OCI-LY1 (cell line): ENCODE measurements at regions not wholly inside any gene's neighbourhood (a gene's known extent, or its start where the extent isn't known, plus 50 kb on each side); places are given as distances from the start of the nearest gene placed in this dataset.

Experiments
- H2AFZ ChIP-seq: fragments of 200-600 bp; sonication (generic), shearing (Covaris generic); 2 replicates; pipeline ENCODE4 v1.6.0; 2014; ENCODE audit warnings: antibody characterized with exemption, mild to moderate bottlenecking, low read length
- H3F3A ChIP-seq: fragments of 200-600 bp; sonication (generic), shearing (Covaris generic); 2 replicates; pipeline ENCODE4 v1.6.0; 2014; ENCODE audit warnings: mild to moderate bottlenecking, antibody characterized with exemption, low read length, moderate library complexity; ENCODE audit not compliant: insufficient read depth
- H3K27ac ChIP-seq: fragments of 200-600 bp; sonication (generic); 2 replicates; pipeline ENCODE4 v1.5.1; 2014; ENCODE audit warnings: low read length, mixed run types, mild to moderate bottlenecking, low read depth; ENCODE audit not compliant: poor library complexity, severe bottlenecking
- H3K27me3 ChIP-seq: fragments of 200-600 bp; sonication (generic); 2 replicates; pipeline ENCODE4 v1.6.0; 2014; ENCODE audit warnings: antibody characterized with exemption, mild to moderate bottlenecking, low read length, moderate library complexity; ENCODE audit not compliant: insufficient read depth
- H3K36me3 ChIP-seq: fragments of 200-600 bp; sonication (generic); 2 replicates; pipeline ENCODE4 v1.6.1; 2014; ENCODE audit warnings: mild to moderate bottlenecking, antibody characterized with exemption, low read length, moderate library complexity, mixed read lengths; ENCODE audit not compliant: insufficient read depth
- H3K4me1 ChIP-seq: fragments of 200-600 bp; sonication (generic); 2 replicates; pipeline ENCODE4 v1.5.1; 2014; ENCODE audit warnings: mild to moderate bottlenecking, low read length, moderate library complexity; ENCODE audit not compliant: insufficient read depth, severe bottlenecking
- H3K4me2 ChIP-seq: fragments of 200-600 bp; sonication (generic), shearing (Covaris generic); 2 replicates; pipeline ENCODE4 v1.6.1; 2014; ENCODE audit warnings: low read length
- H3K4me3 ChIP-seq: fragments of 200-600 bp; sonication (generic); 2 replicates; pipeline ENCODE4 v1.5.1; 2014; ENCODE audit warnings: low read length, low read depth, mild to moderate bottlenecking, mixed read lengths; ENCODE audit not compliant: poor library complexity, severe bottlenecking
- H3K79me2 ChIP-seq: fragments of 200-600 bp; shearing (Covaris generic); 2 replicates; pipeline ENCODE4 v1.6.1; 2016; ENCODE audit warnings: mixed run types, low read length, mixed read lengths; ENCODE audit not compliant: insufficient read depth
- H3K9ac ChIP-seq: fragments of 200-600 bp; sonication (generic), shearing (Covaris generic); 2 replicates; pipeline ENCODE4 v1.6.1; 2014; ENCODE audit warnings: mild to moderate bottlenecking, low read length, mixed read lengths
- H3K9me2 ChIP-seq: fragments of 200-600 bp; sonication (generic), shearing (Covaris generic); 2 replicates; pipeline ENCODE4 v1.6.1; 2014; ENCODE audit warnings: low read depth, mild to moderate bottlenecking, low read length, mixed read lengths
- H3K9me3 ChIP-seq: fragments of 200-600 bp; shearing (Covaris generic); 2 replicates; pipeline ENCODE4 v1.6.1; 2014; ENCODE audit warnings: low read length, mixed read lengths
- H4K20me1 ChIP-seq: fragments of 200-600 bp; sonication (generic), shearing (Covaris generic); 2 replicates; pipeline ENCODE4 v1.6.0; 2016; ENCODE audit warnings: mild to moderate bottlenecking, low read length; ENCODE audit not compliant: insufficient read depth
- EZH2 ChIP-seq: fragments of 200-600 bp; sonication (generic), shearing (Covaris generic); IDR thresholded peaks from 2 replicates; pipeline ENCODE4 v1.8.0; 2017; ENCODE audit warnings: borderline replicate concordance, mixed run types, mild to moderate bottlenecking, antibody characterized with exemption, low read length, moderate library complexity, mixed read lengths
- TF ChIP-seq, protein P1 (sequence below): fragments of 200-600 bp; sonication (generic), shearing (Covaris generic); IDR thresholded peaks from 2 replicates; pipeline ENCODE4 v1.5.1; 2017; ENCODE audit warnings: mild to moderate bottlenecking, antibody characterized with exemption, low read length, moderate library complexity, mixed read lengths

GRCh38 chr4:112882286-112882685 lies 167.2 kb upstream of the ANK2 start:
- no peaks in the 10 kb centered on the region for H3K36me3 ChIP-seq
- no peaks in the 10 kb centered on the region for H3K4me1 ChIP-seq
- TF ChIP-seq EZH2, result no peak
- TF ChIP-seq, protein P1, sequence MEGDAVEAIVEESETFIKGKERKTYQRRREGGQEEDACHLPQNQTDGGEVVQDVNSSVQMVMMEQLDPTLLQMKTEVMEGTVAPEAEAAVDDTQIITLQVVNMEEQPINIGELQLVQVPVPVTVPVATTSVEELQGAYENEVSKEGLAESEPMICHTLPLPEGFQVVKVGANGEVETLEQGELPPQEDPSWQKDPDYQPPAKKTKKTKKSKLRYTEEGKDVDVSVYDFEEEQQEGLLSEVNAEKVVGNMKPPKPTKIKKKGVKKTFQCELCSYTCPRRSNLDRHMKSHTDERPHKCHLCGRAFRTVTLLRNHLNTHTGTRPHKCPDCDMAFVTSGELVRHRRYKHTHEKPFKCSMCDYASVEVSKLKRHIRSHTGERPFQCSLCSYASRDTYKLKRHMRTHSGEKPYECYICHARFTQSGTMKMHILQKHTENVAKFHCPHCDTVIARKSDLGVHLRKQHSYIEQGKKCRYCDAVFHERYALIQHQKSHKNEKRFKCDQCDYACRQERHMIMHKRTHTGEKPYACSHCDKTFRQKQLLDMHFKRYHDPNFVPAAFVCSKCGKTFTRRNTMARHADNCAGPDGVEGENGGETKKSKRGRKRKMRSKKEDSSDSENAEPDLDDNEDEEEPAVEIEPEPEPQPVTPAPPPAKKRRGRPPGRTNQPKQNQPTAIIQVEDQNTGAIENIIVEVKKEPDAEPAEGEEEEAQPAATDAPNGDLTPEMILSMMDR, result no peak
- H4K20me1 ChIP-seq, result no peaks in the 10 kb centered on the region
- no peak overlapping the region for H3K4me2 ChIP-seq
- H3K9ac ChIP-seq, result no peak overlapping the region
- no peak overlapping the region for H3K27ac ChIP-seq
- H3K79me2 ChIP-seq, result no peaks in the 10 kb centered on the region
- H3K9me2 ChIP-seq, result no peaks in the 10 kb centered on the region
- no peak overlapping the region for H3K4me3 ChIP-seq
- no peaks in the 10 kb centered on the region for H3K9me3 ChIP-seq
- H2AFZ ChIP-seq, result no peak overlapping the region
- no peaks in the 10 kb centered on the region for H3K27me3 ChIP-seq
- no peaks in the 10 kb centered on the region for H3F3A ChIP-seq

- Histone ChIP-seq H3K27me3 (no peaks in the 10 kb centered on the region), H3F3A (no peaks in the 10 kb centered on the region), H3K4me1 (no peaks in the 10 kb centered on the region), H4K20me1 (no peaks in the 10 kb centered on the region), H2AFZ (no peak overlapping the region), H3K9me2 (no peaks in the 10 kb centered on the region), H3K4me3 (no peak overlapping the region), H3K9ac (no peak overlapping the region), H3K36me3 (no peaks in the 10 kb centered on the region), H3K4me2 (no peak overlapping the region), H3K79me2 (no peaks in the 10 kb centered on the region), H3K9me3 (no peaks in the 10 kb centered on the region), H3K27ac (no peak overlapping the region)
- TF ChIP-seq, protein P1, result no peak
- TF ChIP-seq EZH2, result no peak
These were observed 165.0 kb upstream of the ANK2 start for GRCh38 chr4:112884406-112884805.

DNA sequence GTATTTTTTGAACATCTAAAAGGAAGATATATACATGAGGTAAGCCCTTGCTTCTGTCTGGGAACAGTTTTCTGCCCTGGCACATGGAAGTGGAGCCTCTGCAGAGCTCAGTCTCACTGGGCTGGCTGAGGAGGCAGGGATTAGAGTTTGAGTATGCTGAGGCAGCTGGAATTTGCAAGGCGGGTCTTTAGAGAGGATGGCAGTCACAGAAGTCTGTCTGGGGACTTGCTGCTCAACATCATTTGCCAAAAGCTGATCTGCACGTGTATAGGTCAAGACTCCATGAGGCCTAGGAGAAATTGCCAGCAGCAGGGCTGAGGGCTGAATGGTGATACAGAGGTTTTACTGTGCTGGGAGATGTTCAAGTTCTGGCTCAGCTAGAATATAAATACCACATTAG lies 163.6 kb upstream of the ANK2 start:
- Histone ChIP-seq H3K9me3 (no peaks in the 10 kb centered on the region), H2AFZ (no peak overlapping the region), H3K4me2 (no peak overlapping the region), H3K9me2 (no peaks in the 10 kb centered on the region), H3K36me3 (no peaks in the 10 kb centered on the region), H3K4me3 (no peak overlapping the region), H3K79me2 (no peaks in the 10 kb centered on the region), H4K20me1 (no peaks in the 10 kb centered on the region), H3K9ac (no peak overlapping the region), H3F3A (no peaks in the 10 kb centered on the region), H3K4me1 (no peaks in the 10 kb centered on the region), H3K27ac (no peak overlapping the region), H3K27me3 (no peaks in the 10 kb centered on the region)
- no peak for TF ChIP-seq EZH2
- TF ChIP-seq, protein P1, result no peak
